G401 (cell line): ENCODE measurements at regions not wholly inside any gene's neighbourhood (a gene's known extent, or its start where the extent isn't known, plus 50 kb on each side); places are given as distances from the start of the nearest gene placed in this dataset.
"Not testable (repeated sequence)": the region's sequence is repeated elsewhere in the genome, so short reads cannot be mapped to it uniquely, and the experiment has no call there.

Experiments used
- DNase-seq: peaks from one replicate; pipeline ENCODE4 v3.0.0-alpha.2; 2015; ENCODE audit warnings: low spot score
- in situ Hi-C: cut with HindIII; loops from 2 replicates; pipeline ENCODE4 v1.10.0; 2016; ENCODE audit warnings: low sequenced_read_pairs, mixed read lengths

DNA sequence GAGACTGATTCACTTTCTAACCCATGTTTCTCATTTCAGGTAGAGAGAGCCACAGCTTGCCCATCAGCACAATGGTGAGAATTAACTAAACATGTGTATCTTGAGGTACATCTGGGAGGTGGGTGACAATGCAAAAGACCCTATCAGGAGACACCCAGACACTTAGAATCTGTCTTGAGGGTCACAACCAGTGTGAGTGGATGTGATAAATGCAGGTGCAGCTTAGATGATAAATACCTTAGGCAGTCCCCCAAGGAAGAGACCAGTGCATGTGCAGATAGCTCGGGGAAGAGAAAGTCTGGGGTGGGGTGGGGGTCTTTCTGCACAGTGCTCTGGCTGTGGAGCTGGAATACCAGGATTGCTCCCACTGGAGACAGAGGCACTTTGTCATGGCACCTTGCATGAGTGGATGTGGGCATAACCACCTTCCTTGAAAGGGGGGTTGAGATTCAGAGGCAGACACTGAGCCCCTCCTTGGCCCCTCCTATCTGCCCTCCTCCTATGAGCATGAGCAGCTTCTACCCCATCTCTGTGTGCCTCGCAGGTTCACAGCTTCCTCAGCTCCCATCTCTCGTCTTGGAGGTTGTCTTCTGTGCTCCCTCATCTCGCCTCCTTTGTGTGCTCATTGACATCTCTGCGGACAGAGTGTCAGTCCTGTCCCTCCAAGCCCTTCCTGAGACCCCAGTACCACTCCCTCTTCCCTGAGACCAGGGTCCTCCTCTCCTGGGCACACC is 349.8 kb downstream of the TCERG1L start:
- DNase-seq: no peak
- in situ Hi-C loops: no loop called here

DNA sequence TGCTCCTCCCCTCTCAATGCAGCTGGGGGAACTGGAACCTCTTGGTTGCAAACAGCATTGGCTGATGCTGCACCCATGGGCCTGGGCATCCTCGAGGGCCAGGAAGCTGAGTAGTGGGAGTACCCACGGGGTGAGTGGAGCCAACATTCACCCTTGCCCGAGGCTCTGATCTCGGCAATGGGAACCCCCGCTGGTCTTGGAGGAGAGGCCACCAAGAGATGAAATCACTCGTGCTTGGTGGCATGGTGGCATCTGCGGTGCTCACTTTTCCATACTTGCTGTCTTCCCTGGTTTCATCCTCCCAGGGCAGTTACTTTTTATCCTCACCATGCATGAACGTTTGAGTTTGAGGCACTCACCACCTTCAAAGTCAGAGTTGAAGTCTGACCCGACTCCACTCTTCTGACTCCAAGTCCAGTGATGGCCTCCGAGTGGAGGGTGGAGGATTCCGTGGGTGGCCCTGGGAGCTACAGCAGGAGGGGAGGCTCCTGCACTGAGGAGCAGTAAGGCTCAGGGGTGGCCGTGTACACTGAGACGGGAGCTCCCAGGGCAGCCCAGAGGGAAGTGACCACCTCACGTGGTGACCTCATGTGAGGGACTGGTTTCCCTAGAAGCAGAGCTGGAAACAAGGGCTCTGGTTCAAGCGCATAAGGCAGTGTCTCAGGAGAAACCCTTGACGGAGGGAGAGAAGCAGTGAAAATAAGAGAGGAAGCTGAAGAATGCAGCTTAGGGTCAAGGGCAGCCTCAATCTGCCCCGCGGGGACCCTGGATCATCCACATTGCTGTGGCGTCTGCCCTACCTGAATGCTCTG is 349.1 kb downstream of the TCERG1L start:
- in situ Hi-C loops: no loop called here
- DNase-seq: no peak

DNA sequence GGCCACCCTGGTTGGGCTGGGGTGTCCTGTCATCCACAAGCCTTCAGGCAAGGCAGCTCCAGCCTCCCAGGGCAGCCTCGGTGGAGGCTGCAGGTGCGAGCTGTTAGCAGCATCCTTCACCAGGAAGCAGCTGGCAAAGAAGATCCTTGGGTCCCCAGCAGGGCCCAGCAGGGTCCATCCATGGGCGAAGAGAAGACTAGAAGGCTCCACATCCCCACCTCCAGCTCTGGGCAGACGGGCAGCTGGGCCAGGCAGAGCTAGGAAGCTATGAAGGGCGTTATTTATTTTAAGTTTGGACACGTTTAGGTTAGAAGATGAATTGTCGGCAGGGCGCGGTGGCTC is 348.5 kb downstream of the TCERG1L start:
- DNase-seq: no peak
- in situ Hi-C loops: no loop called here

DNA sequence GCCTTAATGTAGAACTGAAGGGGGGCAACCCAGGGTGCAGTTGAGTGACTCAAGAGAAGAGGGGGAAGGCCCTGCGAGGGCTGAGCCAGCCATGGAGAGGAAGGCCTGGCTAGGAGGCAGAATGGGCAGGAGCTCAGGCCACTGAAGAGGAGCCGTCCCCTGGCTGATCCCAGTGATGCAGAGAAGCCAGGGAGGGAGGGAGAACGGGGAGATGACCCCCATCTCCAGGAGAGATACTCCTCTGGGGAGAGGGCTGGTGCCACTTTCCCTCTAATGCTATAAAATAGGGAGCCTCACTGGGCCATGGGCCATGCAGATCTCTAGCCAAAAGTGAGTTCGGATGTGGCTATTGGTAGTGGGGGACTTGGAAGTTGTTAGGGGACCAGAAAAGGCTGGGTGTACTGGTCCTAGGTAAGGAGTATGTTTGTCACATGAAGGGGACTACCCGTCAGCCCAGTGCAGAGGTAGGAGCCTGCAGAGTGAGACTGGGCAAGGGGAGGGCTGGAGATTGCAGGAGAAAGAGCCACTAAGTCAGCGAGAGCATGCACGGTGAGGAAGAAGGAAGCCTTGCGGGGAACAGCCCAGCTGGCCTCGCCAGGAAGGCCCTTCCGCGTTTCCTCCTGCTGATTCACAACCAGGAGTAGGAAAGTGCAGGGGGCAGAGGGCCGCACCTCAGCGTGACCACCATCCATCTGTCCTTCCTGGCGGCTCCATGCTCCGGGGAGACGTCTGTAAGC is 347.6 kb downstream of the TCERG1L start:
- in situ Hi-C loops: no loop called here
- no peak for DNase-seq

DNA sequence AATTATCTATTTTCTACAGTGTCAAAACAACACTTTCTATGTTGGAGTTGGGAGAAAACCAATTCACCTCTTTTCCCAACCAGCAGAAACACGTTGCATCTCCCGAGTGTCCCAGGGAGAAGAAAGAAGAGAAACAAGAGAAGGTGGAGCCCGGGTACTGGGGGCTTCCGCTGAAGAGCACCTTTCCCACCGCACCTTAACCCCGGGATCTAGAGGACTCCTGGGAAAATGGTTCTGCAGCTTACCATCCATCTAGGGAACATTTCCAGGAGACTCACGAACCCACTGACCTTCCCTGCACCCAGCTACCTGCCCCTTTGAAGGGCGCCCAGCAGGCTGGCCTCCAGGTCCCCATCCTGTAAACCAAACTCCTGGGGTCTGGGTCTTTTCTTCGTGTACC is 346.8 kb downstream of the TCERG1L start:
- in situ Hi-C loops: no loop called here
- DNase-seq: no peak

DNA sequence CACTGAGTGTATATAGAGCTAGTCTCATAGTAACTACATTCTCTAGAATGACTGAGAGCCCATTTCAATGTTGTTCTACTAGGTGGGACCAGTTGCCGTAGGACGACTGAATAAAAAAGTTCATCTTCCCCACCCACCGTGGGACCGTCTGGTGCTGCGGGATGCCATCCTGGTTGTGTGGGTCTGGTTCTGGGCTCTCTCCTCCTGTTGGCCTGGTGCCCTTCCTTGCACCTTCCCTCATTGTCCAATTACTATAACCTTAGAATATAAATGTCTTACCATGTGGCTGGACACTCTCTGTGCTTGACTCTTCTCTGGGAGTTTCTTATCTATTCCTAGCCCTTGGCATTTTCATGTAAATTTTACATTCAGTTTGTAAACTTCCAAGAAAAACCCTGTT is 344.4 kb downstream of the TCERG1L start:
- in situ Hi-C loops: no loop called here
- DNase-seq: no peak

DNA sequence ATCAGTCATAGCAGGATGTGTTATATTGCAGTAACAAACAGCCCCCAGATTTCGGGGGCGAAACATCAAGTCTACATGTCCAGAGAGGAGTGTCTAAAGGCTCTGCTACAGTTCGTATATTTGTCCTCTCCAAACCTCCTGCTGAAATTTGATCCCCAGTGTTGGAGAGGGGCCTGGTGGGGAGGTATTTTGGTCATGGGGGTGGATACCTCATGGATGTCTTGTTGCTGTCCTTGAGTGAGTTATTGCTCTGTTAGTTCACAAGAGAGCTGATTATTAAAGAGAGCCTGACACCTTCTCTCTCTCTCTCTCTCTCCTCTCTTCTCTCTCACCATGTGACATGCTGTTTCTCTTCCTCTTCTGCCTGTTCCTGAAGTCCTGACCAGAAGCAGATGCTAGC is 343.7 kb downstream of the TCERG1L start:
- peak; percentile 29 for DNase-seq
- in situ Hi-C loops: no loop called here

DNA sequence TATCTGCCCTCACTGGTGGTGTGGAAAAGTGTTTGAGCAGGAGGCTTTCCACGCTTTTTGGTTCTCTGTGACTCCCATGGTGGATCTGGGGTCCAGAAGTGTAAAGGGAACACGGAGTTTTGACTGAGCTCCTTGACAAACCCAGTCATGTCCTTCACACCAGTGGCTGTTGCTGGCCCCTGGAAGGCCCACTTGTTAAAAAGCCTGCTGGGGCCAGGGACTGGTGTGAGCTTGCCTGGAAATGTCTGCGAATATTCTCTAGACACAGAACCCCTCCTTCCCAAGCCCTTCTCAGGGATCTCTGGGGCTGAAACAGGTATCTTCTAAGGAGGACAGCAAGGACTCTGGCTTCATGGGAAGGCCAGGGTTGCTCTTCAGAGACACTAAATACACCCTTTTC is 343.0 kb downstream of the TCERG1L start:
- no peak for DNase-seq
- in situ Hi-C loops: no loop called here

DNA sequence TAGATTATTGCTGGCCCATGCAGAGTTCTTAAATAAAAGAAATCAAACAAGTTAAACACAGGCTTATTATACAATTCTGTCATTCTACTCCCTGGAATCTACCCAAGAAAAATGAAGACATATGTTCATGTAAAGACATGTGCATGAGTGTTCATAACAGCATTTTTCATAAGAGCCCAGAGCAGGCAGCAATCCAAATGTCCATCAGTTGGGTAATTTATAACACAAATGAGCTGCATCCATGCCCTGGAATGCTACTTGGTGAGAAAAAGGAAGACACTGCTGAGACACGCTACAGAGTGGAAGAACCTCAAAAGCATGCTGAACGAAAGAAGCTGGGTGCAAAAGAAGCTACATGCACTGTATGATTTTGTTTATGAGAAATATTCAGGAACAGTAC is 342.6 kb downstream of the TCERG1L start:
- in situ Hi-C loops: no loop called here
- peak; percentile 32 for DNase-seq

DNA sequence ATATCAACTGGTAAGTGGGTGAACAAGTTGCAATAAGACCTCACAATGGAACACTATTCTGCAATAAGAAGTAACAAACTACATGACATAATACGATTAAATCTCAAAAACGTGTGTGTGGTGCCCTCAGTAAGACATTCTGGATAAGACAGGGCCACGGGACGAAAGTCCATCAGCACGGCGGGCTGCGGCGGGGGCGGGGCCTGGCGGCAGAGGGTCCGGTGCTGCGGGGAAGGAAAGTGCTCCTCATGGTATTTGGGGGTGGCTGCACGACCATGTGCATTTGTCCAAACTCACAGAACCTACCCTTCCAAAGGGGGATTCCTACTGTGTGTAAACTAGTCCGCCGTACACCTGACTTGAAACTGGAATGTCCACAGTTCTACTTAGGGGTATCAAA is 341.8 kb downstream of the TCERG1L start:
- DNase-seq: no peak
- in situ Hi-C loops: no loop called here

DNA sequence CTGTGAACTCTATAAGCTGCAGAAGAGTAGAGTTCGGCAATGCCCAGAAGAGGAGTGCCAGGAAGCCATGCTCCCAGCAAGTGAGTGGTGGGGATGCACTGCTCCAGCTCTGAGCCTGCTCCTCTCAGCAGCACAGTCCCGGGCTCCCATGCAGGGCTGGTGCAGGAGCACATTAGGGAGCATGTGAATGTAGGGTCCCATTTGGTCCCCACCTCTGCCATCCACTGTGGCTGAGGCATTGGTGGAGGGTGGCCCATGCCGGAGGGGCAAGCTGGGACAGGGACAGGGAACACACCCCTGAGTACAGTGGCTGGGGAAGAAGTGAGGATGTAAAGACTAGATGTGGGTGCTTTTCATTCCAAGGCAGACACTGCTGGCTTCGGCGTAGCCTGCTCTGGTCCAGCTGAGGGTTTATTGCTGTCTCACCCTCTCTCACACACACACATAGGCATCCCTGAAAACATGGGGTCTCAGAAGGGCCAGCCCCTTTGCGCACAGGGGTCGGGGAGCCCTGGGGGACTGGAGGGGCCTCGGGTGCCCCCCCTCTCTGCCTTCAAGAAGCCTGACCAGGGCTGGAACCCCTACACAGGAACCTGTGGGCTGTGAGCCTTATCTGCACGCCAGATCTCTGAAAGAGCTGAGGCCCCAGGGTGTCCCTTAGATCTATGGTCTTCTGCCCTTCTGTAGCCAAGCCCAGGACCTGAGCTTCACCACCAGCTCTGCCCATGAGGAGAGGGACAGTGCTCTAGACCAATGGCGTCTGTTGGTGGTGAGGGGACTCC is 341.0 kb downstream of the TCERG1L start:
- in situ Hi-C loops: no loop called here
- no peak for DNase-seq

DNA sequence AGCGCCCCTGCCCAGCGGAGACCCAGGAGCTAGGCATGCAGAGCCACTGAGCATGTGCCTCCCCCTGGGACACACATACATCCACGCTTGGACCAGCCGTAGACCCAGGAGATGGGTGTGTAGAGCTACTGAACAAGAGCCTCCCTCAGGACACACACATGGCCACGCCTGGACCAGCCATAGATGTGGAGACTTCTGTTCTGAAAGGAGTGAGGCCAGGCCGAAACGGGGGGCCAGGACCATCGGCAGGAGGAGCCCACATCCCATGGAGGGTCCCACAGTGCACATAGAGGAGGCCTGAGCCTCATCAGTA is 340.4 kb downstream of the TCERG1L start:
- DNase-seq: no peak
- in situ Hi-C loops: no loop called here

DNA sequence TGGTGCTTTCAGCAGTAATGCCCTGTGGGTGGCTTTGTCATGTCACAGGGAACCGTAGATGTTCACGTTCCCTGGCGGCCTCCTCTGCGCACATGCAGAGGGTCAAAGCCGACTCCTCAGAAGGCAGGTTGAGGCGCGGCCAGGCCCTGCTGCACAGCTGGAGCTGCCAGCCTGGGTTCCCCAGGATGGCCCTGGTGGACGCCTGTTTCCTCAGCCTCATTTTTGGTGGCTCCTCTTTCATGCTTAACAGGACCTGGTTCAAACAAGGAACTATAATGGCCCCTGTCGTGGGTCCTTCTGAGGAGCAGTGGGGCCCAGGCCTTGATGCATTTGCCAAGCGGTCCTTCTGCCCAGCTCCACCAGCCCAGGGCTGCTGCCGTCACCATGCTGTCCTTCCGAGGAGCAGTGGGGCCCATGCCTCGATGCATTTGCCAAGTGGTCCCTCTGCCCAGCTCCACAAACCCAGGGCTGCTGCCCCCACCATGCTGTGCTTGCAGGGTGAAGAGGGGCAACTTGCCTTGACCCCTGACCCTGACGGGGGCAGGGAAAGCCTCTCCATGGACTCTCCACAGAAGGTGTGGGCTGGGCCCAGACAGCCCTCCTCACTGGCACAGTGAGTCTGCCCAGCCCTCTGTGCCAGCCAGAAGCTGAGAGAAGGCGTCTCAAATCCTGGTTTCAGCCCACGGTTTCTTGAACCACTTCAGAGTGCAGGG is 338.2 kb downstream of the TCERG1L start:
- in situ Hi-C loops: no loop called here

DNA sequence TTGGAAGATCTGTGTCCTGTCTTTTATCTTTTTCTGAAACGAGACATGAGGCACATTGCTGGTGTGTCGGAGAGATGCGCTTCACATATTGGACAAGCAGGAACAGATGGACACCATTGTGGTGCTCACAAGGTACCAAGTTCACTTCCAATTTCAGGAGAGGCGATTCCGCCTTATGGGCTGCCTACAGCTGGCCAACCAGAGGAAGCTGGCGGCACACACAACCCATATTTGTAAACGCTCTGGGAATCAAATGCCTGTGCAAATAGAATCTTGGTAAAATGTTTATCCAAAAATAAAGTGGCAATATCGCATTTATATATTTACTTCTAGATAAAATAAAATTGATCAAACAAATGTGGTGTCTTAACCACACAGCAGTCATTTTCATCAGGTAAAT is 337.4 kb downstream of the TCERG1L start:
- in situ Hi-C loops: no loop called here

More for the DNA sequence above, 338.2 kb downstream of the TCERG1L start:
- DNase-seq: no peak

DNA sequence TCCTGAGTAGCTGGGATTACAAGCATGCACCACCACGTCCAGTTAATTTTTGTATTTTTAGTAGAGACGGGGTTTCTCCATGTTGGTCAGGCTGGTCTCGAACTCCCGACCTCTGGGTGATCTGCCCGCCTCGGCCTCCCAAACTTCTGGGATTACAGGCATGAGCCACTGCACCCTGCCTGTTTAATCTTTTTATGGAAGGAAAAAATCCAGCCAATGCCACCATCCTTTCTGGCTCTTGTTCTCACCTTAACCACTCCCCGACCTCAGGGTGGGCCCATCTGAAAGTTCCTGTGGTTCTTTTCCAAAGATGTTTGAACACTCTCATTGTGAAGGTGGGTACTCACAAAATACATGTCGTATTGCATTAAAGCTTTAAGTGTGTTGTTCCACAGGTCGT is 336.2 kb downstream of the TCERG1L start:
- DNase-seq, in situ Hi-C loops: not testable (repeated sequence)

More for the DNA sequence above, 337.4 kb downstream of the TCERG1L start:
- peak; percentile 90 for DNase-seq

DNA sequence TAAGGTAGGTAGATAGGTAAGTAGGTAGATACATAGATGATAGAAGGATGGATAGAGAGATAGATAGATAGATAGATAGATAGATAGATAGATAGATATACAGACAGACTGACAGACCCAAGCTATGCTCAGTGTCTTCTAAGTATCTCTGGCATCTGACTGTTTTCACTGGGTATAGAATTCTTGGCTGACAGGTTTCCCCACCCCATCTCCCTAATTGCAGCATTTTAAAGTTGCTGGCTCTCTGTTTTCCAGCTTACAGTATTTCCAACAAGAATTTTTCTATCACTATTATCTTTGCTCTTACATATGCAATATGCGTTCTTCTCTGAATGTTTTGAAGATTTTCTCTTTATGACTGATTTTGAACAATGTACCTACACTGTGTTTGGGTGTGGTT is 328.7 kb downstream of the TCERG1L start:
- in situ Hi-C loops: no loop called here
- DNase-seq: no peak

DNA sequence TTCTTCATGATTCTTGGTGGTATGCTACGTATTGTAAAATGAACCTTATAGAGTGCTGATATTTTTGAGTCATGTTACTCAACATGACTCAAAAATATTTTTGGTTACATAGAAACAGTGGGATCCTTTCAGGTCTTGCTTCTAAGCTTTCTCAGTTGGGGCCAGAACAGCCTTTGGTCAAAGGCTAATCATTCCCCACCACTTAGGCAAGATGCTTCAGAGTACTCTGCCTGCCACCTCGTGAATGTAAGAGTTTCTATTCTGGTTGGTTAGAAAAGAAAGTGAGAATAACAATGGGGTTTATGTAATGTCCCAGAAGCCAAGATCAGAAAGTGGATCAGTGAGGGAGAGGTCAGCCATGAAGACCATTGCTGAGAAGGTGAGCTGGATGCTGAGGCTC is 327.8 kb downstream of the TCERG1L start:
- no peak for DNase-seq
- in situ Hi-C loops: no loop called here

DNA sequence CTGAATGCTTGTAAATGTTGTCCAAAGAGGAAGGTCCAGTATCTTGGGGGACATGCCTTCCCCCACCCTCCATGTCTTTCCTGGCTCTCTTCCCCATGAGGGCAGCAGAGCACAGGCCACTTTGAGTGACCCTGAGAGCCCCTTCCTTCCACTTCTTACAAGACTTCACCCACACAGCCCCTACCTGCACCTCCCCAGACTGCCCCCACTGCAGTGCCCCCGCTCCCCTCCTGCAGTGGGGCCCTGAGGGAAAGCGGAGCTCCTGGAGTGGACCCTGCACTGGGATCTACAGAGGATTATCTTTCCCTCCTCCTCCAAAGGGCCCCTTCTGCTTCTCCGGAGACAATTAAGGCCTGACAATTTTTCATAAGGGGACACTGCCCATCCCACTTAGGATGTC is 326.8 kb downstream of the TCERG1L start:
- no peak for DNase-seq

DNA sequence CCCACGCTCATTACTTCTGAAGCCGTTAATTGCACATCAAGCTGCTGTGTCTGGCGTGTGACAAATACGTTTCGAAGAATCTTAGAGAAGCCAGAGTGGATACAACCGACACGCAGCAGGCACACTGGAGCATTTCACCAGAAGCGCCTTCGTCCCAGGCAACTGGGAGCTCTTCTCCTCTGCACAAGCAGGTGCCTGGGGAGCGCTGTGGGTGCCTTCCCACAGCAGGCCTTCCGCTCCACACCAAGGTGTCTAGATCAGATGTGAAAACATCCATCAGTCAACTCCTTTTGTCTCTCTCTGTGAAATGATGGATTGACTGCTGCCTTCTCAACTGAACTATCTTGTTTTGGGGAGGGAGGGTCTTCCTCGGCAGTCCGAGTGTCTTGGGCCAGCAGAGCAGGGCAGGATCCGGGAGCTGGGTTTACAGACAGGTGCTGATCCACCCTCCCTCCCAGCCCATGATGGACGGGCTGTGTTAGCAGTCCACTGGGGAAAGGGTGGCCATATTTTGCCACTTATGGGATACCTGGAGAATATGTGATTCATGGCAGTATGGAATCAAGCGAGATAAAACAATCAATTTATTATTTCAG is 326.3 kb downstream of the TCERG1L start:
- in situ Hi-C loops: no loop called here
- no peak for DNase-seq

More for the DNA sequence above, 326.8 kb downstream of the TCERG1L start:
- in situ Hi-C loops: no loop called here
